Coronary artery (tissue), 2 donors: ENCODE measurements at regions not wholly inside any gene's neighbourhood (a gene's known extent, or its start where the extent isn't known, plus 50 kb on each side); places are given as distances from the start of the nearest gene placed in this dataset.
"Not testable (repeated sequence)": the region's sequence is repeated elsewhere in the genome, so short reads cannot be mapped to it uniquely, and the experiment has no call there.

Source experiments
- DNase-seq: peaks from one replicate; pipeline ENCODE4 v3.0.0-alpha.2; 2017; ENCODE audit warnings: low spot score
- H3K27ac ChIP-seq, 2 donors: fragments of 200-600 bp; sonication (generic); one replicate each; pipeline ENCODE4 v1.5.1; 2016 to 2019
- H3K4me3 ChIP-seq: fragments of 200-600 bp; sonication (generic); 2 replicates; pipeline ENCODE4 v1.5.1; 2016; ENCODE audit warnings: mild to moderate bottlenecking, moderate library complexity
- TF ChIP-seq, protein P1 (sequence below): fragments of 200-600 bp; sonication (generic); IDR thresholded peaks from one replicate; pipeline ENCODE4 v1.5.1; 2019; ENCODE audit warnings: antibody characterized with exemption

GRCh38 chr3:72071624-72072023, 286.7 kb upstream of the PROK2 start:
- no peak for DNase-seq
- Histone ChIP-seq H3K4me3 (no peak overlapping the region), H3K27ac (no peak overlapping the region)
- TF ChIP-seq, protein P1, sequence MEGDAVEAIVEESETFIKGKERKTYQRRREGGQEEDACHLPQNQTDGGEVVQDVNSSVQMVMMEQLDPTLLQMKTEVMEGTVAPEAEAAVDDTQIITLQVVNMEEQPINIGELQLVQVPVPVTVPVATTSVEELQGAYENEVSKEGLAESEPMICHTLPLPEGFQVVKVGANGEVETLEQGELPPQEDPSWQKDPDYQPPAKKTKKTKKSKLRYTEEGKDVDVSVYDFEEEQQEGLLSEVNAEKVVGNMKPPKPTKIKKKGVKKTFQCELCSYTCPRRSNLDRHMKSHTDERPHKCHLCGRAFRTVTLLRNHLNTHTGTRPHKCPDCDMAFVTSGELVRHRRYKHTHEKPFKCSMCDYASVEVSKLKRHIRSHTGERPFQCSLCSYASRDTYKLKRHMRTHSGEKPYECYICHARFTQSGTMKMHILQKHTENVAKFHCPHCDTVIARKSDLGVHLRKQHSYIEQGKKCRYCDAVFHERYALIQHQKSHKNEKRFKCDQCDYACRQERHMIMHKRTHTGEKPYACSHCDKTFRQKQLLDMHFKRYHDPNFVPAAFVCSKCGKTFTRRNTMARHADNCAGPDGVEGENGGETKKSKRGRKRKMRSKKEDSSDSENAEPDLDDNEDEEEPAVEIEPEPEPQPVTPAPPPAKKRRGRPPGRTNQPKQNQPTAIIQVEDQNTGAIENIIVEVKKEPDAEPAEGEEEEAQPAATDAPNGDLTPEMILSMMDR: no peak

GRCh38 chr3:72070005-72070404, 285.1 kb upstream of the PROK2 start:
- no peak overlapping the region for H3K4me3 ChIP-seq
- TF ChIP-seq, protein P1: no peak
- DNase-seq: no peak
- H3K27ac ChIP-seq: no peak overlapping the region

- no peak overlapping the region for H3K4me3 ChIP-seq
Observed at GRCh38 chr3:72069543-72069942, 284.6 kb upstream of the PROK2 start.

DNA sequence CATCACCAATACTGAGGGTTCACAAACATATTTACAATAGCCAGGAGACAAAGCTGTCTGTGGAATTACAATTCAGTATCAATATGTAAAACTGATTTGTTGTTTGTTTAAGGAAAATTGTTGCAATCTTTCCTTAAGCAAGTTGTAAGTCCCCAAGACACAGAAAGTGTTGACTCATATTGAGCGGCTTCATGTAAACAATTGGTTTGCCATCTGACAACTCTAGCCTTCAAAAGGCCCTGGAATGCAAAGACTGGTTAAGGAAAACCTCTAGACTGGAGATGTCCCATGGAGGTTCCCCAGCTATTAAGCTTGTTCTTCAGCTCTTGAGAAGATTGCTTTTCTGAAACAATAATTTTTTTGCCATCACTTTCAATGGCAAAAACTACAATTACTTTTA, 283.7 kb upstream of the PROK2 start:
- TF ChIP-seq, protein P1: no peak
- no peak for DNase-seq

More at GRCh38 chr3:72069543-72069942, 284.6 kb upstream of the PROK2 start:
- TF ChIP-seq, protein P1: no peak
- no peak for DNase-seq
- no peak overlapping the region for H3K27ac ChIP-seq

GRCh38 chr3:72067721-72068120, 282.8 kb upstream of the PROK2 start:
- no peak overlapping the region for H3K4me3 ChIP-seq
- no peak overlapping the region for H3K27ac ChIP-seq
- no peak for DNase-seq
- TF ChIP-seq, protein P1: no peak

More for the DNA sequence above, 283.7 kb upstream of the PROK2 start:
- Histone ChIP-seq H3K4me3 (no peak overlapping the region), H3K27ac (no peak overlapping the region)

DNA sequence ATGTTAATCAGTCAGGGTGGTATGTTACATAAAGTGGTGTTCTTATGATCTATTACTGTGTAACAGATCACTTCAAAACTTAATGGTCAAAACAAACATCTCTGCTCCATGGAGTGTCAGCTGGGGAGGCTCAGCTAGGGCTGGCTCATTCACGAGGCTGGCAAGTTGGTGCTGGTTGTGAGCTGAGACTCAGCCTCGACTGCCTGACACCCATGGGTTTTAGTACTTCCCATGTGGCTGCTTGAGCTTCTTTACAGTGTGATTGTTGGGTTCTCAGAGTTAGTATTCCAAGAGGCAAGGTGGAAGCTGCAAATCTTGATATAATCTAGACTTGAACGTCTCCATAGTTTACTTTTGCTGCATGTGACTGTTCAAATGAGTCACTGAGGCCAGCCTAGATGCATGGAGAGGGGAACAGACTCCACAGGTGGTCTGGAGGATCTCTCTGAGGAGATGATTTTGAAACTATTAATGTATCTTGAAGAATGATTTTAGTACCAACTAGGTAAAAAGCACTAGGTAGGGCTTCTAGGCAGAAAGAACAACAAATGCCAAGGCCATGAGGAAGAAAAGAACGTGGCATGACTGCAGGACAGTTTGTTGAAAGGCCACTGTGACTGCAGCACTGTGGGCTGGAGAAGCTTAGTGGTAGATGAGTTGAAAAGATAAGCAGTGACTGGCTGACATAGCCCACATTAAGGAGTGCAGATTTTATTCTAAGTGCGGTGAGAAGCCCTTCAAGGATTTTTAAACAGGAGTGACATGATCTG, 281.1 kb upstream of the PROK2 start:
- no peak overlapping the region for H3K4me3 ChIP-seq
- no peak overlapping the region for H3K27ac ChIP-seq
- DNase-seq: no peak
- TF ChIP-seq, protein P1: no peak

DNA sequence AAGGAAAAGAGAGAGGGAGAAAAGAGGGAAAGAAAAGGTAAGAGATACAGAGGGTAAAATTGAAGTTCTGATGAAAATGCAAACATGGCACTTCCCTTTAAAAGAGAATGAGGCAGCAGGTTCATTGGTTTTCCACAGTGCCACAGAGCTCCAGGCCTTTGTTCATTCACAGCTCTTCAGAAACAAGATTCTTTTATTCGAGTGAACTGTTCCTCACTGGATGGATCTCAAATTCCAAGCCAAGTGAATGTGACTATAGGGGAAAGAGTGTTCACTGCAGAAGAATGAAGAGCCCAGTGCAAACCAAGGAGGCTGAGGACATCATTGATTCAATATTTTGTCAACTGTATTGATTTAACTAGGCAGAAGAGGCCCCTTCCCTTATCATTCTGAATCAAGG, 280.3 kb upstream of the PROK2 start:
- Histone ChIP-seq H3K27ac (no peak overlapping the region), H3K4me3 (no peak overlapping the region)
- TF ChIP-seq, protein P1: no peak
- no peak for DNase-seq

GRCh38 chr3:72064727-72065126, 279.8 kb upstream of the PROK2 start:
- not testable (repeated sequence) for H3K4me3 ChIP-seq, DNase-seq, H3K27ac ChIP-seq
